HEK293T (cell line): ENCODE measurements at regions not wholly inside any gene's neighbourhood (a gene's known extent, or its start where the extent isn't known, plus 50 kb on each side); places are given as distances from the start of the nearest gene placed in this dataset.

ENCODE experiments used
- CTCF ChIA-PET: fragments of 350-600 bp; formaldehyde crosslinking; extraction: SDS; loops from one replicate; lab custom pipeline; 2021; ENCODE audit warnings: antibody characterized with exemption, inconsistent platforms; lab: Yijun Ruan, JAX
- POLR2A ChIA-PET: fragments of 350-600 bp; formaldehyde crosslinking; extraction: SDS; loops from one replicate; lab custom pipeline; 2020; ENCODE audit warnings: antibody characterized with exemption, inconsistent platforms; lab: Yijun Ruan, JAX
- DNase-seq: peaks from one replicate; pipeline ENCODE4 v3.0.0; 2012; ENCODE audit warnings: mixed read lengths; ENCODE audit errors: extremely low spot score
- ARNT ChIP-seq: fragments of 450-650 bp; IDR thresholded peaks from 2 replicates; pipeline ENCODE4 v1.6.1; 2017; ENCODE audit warnings: mild to moderate bottlenecking
- BHLHE40 ChIP-seq: fragments of 450-650 bp; IDR thresholded peaks from 2 replicates; pipeline ENCODE4 v1.6.1; 2016; ENCODE audit warnings: mild to moderate bottlenecking, moderate library complexity, borderline replicate concordance
- CTBP1 ChIP-seq: fragments of 450-650 bp; IDR thresholded peaks from 2 replicates; pipeline ENCODE4 v1.6.1; 2016; ENCODE audit warnings: borderline replicate concordance
- ELF4 ChIP-seq: fragments of 450-650 bp; IDR thresholded peaks from 2 replicates; pipeline ENCODE4 v1.6.1; 2017; ENCODE audit warnings: antibody characterized with exemption
- FOXA1 ChIP-seq: fragments of 450-650 bp; IDR thresholded peaks from 2 replicates; pipeline ENCODE4 v1.6.1; 2016; ENCODE audit warnings: mild to moderate bottlenecking
- FOXK2 ChIP-seq: fragments of 450-650 bp; IDR thresholded peaks from 2 replicates; pipeline ENCODE4 v1.6.1; 2016; ENCODE audit warnings: mild to moderate bottlenecking
- FOXM1 ChIP-seq: fragments of 450-650 bp; IDR thresholded peaks from 2 replicates; pipeline ENCODE4 v1.6.1; 2017; ENCODE audit warnings: mild to moderate bottlenecking, borderline replicate concordance
- HDGF ChIP-seq: fragments of 450-650 bp; IDR thresholded peaks from 2 replicates; pipeline ENCODE4 v1.6.1; 2017; ENCODE audit warnings: antibody characterized with exemption, borderline replicate concordance
- L3MBTL2 ChIP-seq: fragments of 450-650 bp; conservative IDR thresholded peaks from 2 replicates; pipeline ENCODE4 v1.6.1; 2016; ENCODE audit warnings: mild to moderate bottlenecking
- LEF1 ChIP-seq: fragments of 450-650 bp; IDR thresholded peaks from 2 replicates; pipeline ENCODE4 v1.6.1; 2017; ENCODE audit warnings: mild to moderate bottlenecking, borderline replicate concordance
- NFRKB ChIP-seq: fragments of 450-650 bp; IDR thresholded peaks from 2 replicates; pipeline ENCODE4 v1.6.1; 2016; ENCODE audit warnings: mild to moderate bottlenecking, moderate library complexity
- SP1 ChIP-seq: fragments of 450-650 bp; IDR thresholded peaks from 2 replicates; pipeline ENCODE4 v1.6.1; 2017
- SUZ12 ChIP-seq: fragments of 450-650 bp; IDR thresholded peaks from 2 replicates; pipeline ENCODE4 v1.6.1; 2016; ENCODE audit warnings: mild to moderate bottlenecking
- TARDBP ChIP-seq: fragments of 450-650 bp; IDR thresholded peaks from 2 replicates; pipeline ENCODE4 v1.6.1; 2016
- ZNF384 ChIP-seq: fragments of 450-650 bp; IDR thresholded peaks from 2 replicates; pipeline ENCODE4 v1.6.1; 2016
- TF ChIP-seq, protein P1 (sequence below): fragments of 450-650 bp; IDR thresholded peaks from 2 replicates; pipeline ENCODE4 v1.6.1; 2016

DNA sequence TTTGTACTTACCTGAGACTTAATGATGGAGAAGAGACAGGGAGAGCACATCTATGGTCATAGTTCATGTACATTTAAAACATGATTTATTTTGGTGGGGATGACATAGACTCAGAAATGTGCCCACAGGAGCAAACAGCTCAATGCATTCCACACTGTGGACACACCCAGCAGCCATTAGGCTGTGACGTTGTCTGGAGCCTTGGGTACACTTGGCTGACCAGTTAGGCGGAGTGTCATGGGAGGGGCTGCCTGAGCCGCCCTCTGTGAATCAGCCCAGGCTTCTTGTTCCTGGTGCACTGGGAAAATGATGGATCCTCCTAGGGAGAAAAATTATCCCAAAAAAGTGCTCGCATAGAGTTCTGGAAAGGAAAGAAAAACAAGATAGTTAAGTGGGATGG is 231.0 kb upstream of the GMDS start:
- no peak for DNase-seq
- ChIA-PET CTCF (no interaction called here), POLR2A (no interaction called here)
- TF ChIP-seq CTBP1 (no peak), FOXA1 (no peak), FOXK2 (no peak), L3MBTL2 (no peak), ARNT (no peak), HDGF (no peak), TARDBP (no peak), BHLHE40 (no peak), FOXM1 (no peak), ZNF384 (no peak), ELF4 (no peak), SP1 (no peak), NFRKB (no peak), LEF1 (no peak), SUZ12 (no peak)
- TF ChIP-seq, protein P1, sequence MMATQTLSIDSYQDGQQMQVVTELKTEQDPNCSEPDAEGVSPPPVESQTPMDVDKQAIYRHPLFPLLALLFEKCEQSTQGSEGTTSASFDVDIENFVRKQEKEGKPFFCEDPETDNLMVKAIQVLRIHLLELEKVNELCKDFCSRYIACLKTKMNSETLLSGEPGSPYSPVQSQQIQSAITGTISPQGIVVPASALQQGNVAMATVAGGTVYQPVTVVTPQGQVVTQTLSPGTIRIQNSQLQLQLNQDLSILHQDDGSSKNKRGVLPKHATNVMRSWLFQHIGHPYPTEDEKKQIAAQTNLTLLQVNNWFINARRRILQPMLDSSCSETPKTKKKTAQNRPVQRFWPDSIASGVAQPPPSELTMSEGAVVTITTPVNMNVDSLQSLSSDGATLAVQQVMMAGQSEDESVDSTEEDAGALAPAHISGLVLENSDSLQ = no peak

DNA sequence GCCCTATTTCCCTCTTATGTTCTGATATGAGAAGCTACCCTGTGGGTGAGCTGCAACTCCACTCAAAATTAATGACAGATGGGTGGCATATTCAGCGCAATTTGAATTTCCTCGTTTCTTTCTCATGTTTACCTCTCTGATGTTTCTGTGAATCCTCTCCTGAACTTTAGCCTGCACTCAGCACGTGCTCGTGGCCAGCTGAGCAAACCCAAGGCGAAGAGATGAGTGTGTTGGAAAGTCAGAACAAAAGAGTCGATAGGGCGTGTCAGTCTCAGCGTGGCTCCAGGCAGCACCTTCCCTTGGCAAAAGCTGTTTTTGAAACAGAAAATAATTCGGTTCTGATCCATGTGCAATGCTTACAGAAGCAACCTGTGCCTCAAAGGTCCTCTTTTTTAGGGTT is 226.1 kb upstream of the GMDS start:
- ChIA-PET POLR2A (no interaction called here), CTCF (no interaction called here)
- DNase-seq = no peak
- TF ChIP-seq, protein P1 = no peak
- TF ChIP-seq FOXA1 (no peak), ARNT (no peak), SUZ12 (no peak), LEF1 (no peak), TARDBP (no peak), FOXM1 (no peak), ZNF384 (no peak), L3MBTL2 (no peak)

DNA sequence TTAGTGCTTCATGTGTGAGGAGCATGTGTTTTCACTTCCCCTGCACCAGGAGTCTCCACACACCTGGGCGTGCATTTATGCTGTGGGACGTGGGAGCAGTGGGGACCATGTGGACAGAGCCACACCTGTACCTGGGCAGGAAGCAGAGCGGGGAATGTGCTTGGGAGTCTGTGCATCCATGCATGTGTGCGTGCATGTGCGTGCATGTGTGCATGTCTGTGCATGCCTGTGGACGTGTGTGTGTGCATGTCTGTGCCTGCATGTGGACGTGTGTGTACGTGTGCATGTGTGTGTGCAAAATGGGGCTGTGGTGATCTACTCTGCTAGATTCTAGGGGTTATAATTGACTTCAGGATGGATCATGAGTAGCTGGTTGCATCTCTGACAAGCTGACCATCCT is 224.0 kb upstream of the GMDS start:
- POLR2A ChIA-PET = no interaction called here
- no peak for DNase-seq
- CTCF ChIA-PET = no interaction called here
- TF ChIP-seq, protein P1 = no peak
- TF ChIP-seq CTBP1 (no peak), ARNT (no peak), L3MBTL2 (no peak), TARDBP (no peak), SUZ12 (no peak), SP1 (no peak), FOXA1 (no peak), LEF1 (no peak), FOXM1 (no peak), ELF4 (no peak), ZNF384 (no peak), NFRKB (no peak), FOXK2 (no peak)

DNA sequence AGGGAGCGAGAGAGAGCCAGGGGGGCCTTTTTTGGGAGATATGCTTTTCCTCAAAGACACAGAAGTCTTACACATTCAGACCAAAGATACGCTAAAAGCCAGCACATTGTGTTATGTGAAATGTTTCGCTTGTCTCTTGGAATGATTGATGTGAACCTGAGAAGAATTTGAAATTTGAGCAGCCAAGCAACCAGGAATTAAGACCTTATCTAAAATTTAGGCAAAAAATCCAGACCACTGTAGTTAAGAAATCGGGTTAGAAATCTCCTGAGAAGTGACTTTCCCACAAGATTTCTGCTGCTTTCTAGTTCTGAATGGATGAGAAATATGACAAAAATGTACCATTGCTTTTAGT is 223.2 kb upstream of the GMDS start:
- no peak for DNase-seq
- ChIA-PET POLR2A (no interaction called here), CTCF (no interaction called here)
- TF ChIP-seq LEF1 (no peak), CTBP1 (no peak), ZNF384 (no peak), ARNT (no peak), L3MBTL2 (no peak), NFRKB (no peak), BHLHE40 (no peak), FOXK2 (no peak)
- TF ChIP-seq, protein P1 = peak; percentile 75

DNA sequence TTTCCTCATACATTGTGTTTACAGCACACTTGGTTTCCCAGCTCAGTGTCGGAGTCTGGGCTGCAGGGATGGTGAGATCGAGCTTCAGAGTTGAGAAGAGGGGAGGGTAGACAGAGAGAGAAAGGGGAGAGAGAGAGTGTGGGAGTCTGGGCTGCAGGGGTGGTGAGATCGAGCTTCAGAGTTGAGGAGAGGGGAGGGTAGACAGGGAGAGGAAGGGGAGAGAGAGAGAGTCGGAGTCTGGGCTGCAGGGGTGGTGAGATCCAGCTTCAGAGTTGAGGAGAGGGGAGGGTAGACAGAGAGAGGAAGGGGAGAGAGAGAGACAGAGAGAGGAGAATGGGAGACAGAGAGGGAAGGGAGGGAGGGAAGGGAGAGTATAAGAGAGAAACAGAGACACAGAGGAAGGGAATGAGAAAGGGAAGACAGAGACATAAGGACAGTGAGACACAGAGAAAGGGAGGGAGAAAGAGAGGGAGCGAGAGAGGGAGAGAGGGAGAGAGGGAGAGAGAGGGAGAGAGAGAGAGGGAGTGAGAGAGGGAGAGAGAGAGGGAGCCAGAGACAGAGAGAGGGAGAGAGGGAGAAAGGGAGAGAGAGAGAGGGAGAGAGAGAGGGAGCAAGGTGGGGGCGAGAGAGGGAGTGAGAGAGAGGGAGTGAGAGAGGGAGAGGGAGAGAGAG is 222.7 kb upstream of the GMDS start:
- TF ChIP-seq FOXM1 (no peak), BHLHE40 (no peak), SUZ12 (no peak), ELF4 (no peak), HDGF (no peak), TARDBP (no peak), FOXK2 (no peak), LEF1 (no peak), L3MBTL2 (no peak), SP1 (no peak), CTBP1 (no peak), ARNT (no peak), FOXA1 (no peak), NFRKB (no peak), ZNF384 (no peak)
- TF ChIP-seq, protein P1 = no peak
- DNase-seq = no peak
- CTCF ChIA-PET = no interaction called here
- POLR2A ChIA-PET = no interaction called here
